T-helper 17 cell (primary cell): ENCODE measurements at regions not wholly inside any gene's neighbourhood (a gene's known extent, or its start where the extent isn't known, plus 50 kb on each side); places are given as distances from the start of the nearest gene placed in this dataset.
"Not testable (repeated sequence)": the region's sequence is repeated elsewhere in the genome, so short reads cannot be mapped to it uniquely, and the experiment has no call there.

Experiments
- ATAC-seq: fragments of 150-1000 bp; cut with Tn5 transposase; 2 replicates; pipeline ENCODE4 v1.10.0; 2021; ENCODE audit warnings: mild to moderate bottlenecking, moderate library complexity
- DNase-seq, 3 donors: peaks; one replicate each; pipeline versions ENCODE4 v3.0.0 to v3.0.0-alpha.2; 2020 to 2021
- H3K9me3 ChIP-seq: one replicate; pipeline ENCODE4 v1.7.0; 2013; ENCODE audit warnings: low read length, mild to moderate bottlenecking; ENCODE audit not compliant: control insufficient read depth, poor library complexity, severe bottlenecking
- H3K27ac Mint-ChIP-seq: one replicate; pipeline ENCODE4 v1.8.0; 2022; ENCODE audit warnings: mild to moderate bottlenecking, moderate library complexity, mixed read lengths
- H3K27me3 Mint-ChIP-seq: one replicate; pipeline ENCODE4 v1.8.0; 2022; ENCODE audit warnings: mixed read lengths
- H3K36me3 Mint-ChIP-seq: one replicate; pipeline ENCODE4 v1.8.0; 2022; ENCODE audit warnings: low read depth, mixed read lengths
- H3K4me1 Mint-ChIP-seq: one replicate; pipeline ENCODE4 v1.8.0; 2022; ENCODE audit warnings: mild to moderate bottlenecking, mixed read lengths
- H3K4me3 Mint-ChIP-seq: one replicate; pipeline ENCODE4 v1.8.0; 2022; ENCODE audit warnings: mild to moderate bottlenecking, moderate library complexity, mixed read lengths

DNA sequence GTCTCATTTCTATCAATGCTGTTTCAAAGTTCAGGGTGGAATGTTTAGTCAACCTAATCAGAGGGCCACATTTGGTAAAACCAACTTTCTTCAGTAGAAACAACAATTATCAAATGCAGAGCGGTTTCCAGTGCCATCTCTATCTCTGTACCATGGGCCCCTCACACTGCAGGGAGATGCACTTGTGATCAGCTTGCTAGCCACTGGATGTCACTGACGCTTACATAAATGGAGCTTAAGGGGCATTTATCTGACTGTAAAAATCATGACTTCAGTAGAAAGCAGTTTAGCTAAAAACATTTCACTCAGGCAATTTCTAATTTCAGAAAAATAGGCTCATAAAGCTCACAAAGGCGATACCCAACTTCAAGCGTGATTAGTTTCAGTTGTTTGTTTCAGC, 678.0 kb downstream of the ZEB2 start:
- Mint-ChIP-seq H3K27ac (no peak overlapping the region), H3K4me3 (no peak overlapping the region)

DNA sequence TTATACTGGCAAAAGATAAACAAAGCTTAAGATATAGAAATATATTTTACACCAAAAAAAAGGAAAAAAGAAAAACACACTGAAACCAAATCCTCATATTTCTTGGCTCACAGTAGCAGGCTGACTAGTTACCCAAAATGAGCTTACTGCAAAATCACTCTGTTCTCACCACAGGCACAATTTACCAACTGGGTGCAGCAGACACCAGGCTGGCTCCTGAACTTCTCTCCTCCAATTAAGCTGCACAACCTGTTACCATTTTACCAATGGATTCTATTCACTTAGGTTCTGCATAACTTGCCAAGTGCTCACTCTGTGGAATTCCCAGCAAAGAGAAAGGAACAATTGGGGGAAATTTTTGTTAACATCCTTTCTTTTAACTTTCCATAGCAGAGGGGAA, 679.3 kb downstream of the ZEB2 start:
- ATAC-seq (no peak), DNase-seq (no peak)
- Mint-ChIP-seq H3K36me3 (no peaks in the 10 kb centered on the region), H3K27me3 (peaks cover 35% of the 10 kb centered on the region), H3K4me1 (no peaks in the 10 kb centered on the region), H3K4me3 (no peak overlapping the region), H3K27ac (no peak overlapping the region)
- H3K9me3 ChIP-seq: no peaks in the 10 kb centered on the region

More for the DNA sequence above, 678.0 kb downstream of the ZEB2 start:
- H3K9me3 ChIP-seq: no peaks in the 10 kb centered on the region
- no peak for ATAC-seq
- no peak for DNase-seq
- no peaks in the 10 kb centered on the region for H3K4me1 Mint-ChIP-seq
- no peaks in the 10 kb centered on the region for H3K36me3 Mint-ChIP-seq
- H3K27me3 Mint-ChIP-seq: peaks cover 40% of the 10 kb centered on the region

DNA sequence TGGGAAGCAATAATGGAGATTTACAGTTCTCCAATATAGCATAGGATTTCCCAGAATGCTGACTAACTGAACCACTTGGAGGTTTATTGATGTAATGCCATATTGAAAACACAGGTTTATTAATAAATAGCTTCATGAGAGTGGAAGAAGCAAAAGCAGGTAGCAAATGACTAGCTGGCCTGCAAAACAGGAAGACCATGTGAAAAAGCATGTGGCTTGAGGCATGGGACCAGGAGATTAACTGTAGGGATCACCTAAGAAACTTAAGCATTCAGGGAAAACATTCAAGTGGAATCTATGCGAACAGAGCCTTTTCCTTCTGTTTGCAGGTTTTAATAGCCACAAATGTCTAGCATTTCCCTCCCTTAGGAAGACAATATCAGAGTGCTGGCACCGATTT, 679.7 kb downstream of the ZEB2 start:
- Mint-ChIP-seq H3K4me3 (no peak overlapping the region), H3K36me3 (no peaks in the 10 kb centered on the region), H3K27me3 (peaks cover 35% of the 10 kb centered on the region), H3K27ac (no peak overlapping the region), H3K4me1 (no peaks in the 10 kb centered on the region)
- DNase-seq (no peak), ATAC-seq (no peak)
- no peaks in the 10 kb centered on the region for H3K9me3 ChIP-seq

DNA sequence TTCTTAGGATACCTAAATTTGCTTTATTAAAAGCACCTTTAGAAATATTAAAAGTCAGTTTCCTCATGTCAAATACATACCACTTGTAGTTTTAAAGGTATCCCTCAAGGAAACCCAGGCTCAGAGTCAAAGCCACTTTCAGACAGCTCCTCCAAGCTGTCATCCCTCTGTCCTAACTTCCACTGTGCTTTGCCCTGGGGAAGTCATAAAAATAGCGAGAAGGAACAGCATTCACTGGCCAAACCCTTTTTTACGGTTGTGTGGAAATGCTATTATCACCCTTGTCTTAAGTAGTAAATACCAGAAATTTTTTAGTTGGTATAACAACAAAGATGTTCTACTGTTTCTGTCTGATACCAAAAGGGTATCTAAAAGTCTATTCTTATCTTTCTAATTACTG, 680.5 kb downstream of the ZEB2 start:
- H3K4me3 Mint-ChIP-seq: no peak overlapping the region
- H3K27ac Mint-ChIP-seq: no peak overlapping the region
- no peaks in the 10 kb centered on the region for H3K36me3 Mint-ChIP-seq
- DNase-seq: no peak
- ATAC-seq: no peak
- peaks cover 35% of the 10 kb centered on the region for H3K27me3 Mint-ChIP-seq
- H3K4me1 Mint-ChIP-seq: no peaks in the 10 kb centered on the region
- no peaks in the 10 kb centered on the region for H3K9me3 ChIP-seq

- not testable (repeated sequence) for H3K4me1 Mint-ChIP-seq, H3K9me3 ChIP-seq, H3K4me3 Mint-ChIP-seq, H3K27ac Mint-ChIP-seq, ATAC-seq, H3K36me3 Mint-ChIP-seq, DNase-seq
- H3K27me3 Mint-ChIP-seq: peaks cover 24% of the 10 kb centered on the region
Observed at GRCh38 chr2:143837055-143837454, 682.9 kb downstream of the ZEB2 start.

- ATAC-seq (no peak), DNase-seq (no peak)
- Mint-ChIP-seq H3K4me3 (no peak overlapping the region), H3K4me1 (no peaks in the 10 kb centered on the region), H3K27ac (no peak overlapping the region), H3K36me3 (no peaks in the 10 kb centered on the region), H3K27me3 (peaks cover 15% of the 10 kb centered on the region)
- no peaks in the 10 kb centered on the region for H3K9me3 ChIP-seq
Observed at GRCh38 chr2:143835481-143835880, 684.4 kb downstream of the ZEB2 start.

DNA sequence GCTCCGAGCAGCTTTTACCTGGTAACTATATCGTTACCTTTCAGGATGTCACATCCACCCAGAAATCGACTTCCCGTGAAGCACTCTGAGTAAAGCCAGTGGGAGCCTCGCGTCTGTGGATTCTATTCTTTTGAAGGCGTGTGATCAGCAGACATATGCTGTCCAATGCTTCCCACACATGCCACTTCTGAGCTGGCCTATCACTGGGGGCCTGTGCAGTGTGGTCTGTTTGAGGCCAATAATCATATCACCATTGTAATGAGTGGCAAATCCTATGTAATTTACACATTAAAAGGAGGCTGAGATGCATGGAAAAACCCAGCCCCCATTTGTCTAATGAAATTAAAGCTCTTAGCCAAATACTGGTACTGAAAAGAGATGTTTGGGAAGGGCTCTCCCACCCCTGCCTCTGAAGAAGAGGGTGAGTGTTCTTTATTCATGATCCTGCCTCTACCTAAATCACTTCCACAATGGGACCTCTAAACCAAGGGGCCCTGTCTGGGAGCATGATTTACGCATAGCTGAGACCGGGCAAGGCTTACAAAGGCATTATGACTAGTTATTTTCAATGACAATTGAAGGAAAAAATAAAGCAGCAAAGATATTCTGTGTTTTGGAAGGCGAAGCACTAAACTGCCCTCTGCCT, 686.8 kb downstream of the ZEB2 start:
- no peak for ATAC-seq
- no peaks in the 10 kb centered on the region for H3K36me3 Mint-ChIP-seq
- no peaks in the 10 kb centered on the region for H3K4me1 Mint-ChIP-seq
- peaks cover 13% of the 10 kb centered on the region for H3K27me3 Mint-ChIP-seq
- no peaks in the 10 kb centered on the region for H3K9me3 ChIP-seq
- DNase-seq: no peak
- H3K27ac Mint-ChIP-seq: no peak overlapping the region
- no peak overlapping the region for H3K4me3 Mint-ChIP-seq

DNA sequence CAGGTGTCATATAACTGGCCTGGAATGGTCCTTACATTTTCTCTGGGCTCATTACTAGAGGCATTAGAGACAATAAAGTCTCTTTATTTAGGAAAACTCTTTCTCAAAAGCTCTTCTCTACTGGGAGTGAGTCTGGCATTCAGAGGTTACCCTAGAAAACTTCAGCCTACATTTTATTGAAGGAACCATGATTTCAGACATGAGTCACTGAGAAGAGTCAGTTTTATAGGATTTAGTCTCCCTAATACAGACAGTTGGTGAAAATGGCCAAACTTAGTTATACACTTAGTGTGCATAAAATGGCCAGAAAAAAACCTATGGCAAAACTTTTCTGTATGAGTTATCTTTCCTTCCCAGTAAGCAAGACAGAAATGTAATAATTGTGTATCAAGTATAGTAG, 689.4 kb downstream of the ZEB2 start:
- no peak for ATAC-seq
- peaks cover 32% of the 10 kb centered on the region for H3K27me3 Mint-ChIP-seq
- H3K36me3 Mint-ChIP-seq: no peaks in the 10 kb centered on the region
- no peak for DNase-seq
- H3K9me3 ChIP-seq: no peaks in the 10 kb centered on the region
- no peaks in the 10 kb centered on the region for H3K4me1 Mint-ChIP-seq
- no peak overlapping the region for H3K4me3 Mint-ChIP-seq
- no peak overlapping the region for H3K27ac Mint-ChIP-seq

GRCh38 chr2:143828763-143829537, 691.0 kb downstream of the ZEB2 start:
- Mint-ChIP-seq H3K27me3 (peaks cover 35% of the 10 kb centered on the region), H3K4me1 (no peaks in the 10 kb centered on the region), H3K4me3 (no peak overlapping the region), H3K36me3 (no peaks in the 10 kb centered on the region), H3K27ac (no peak overlapping the region)
- DNase-seq (no peak), ATAC-seq (no peak)
- H3K9me3 ChIP-seq: no peaks in the 10 kb centered on the region

DNA sequence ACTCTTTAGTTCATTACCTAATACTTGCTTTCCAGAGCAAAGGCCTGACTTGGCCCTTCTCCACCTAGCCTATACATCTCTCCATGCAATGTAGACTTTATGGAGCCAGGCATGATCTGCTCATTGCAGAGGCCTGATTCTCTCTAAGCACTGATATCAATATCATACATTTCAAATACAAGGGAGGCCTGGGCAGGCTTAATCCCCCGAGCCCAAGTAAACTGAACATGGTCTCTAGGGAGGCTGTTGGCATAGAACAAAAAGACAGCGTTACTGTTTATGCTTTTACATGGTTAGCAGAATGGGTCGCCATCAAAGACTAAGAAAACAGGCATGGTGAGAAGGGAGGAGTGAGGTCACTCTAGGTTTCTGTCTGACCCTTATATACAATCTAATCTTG, 695.1 kb downstream of the ZEB2 start:
- Mint-ChIP-seq H3K4me1 (no peaks in the 10 kb centered on the region), H3K36me3 (no peaks in the 10 kb centered on the region), H3K4me3 (no peak overlapping the region), H3K27me3 (peaks cover 50% of the 10 kb centered on the region), H3K27ac (no peak overlapping the region)
- DNase-seq: no peak
- no peak for ATAC-seq
- H3K9me3 ChIP-seq: no peaks in the 10 kb centered on the region

GRCh38 chr2:143823876-143824275, 694.7 kb downstream of the ARHGAP15 start:
- Mint-ChIP-seq H3K27me3 (peaks cover 50% of the 10 kb centered on the region), H3K36me3 (no peaks in the 10 kb centered on the region), H3K27ac (no peak overlapping the region), H3K4me1 (no peaks in the 10 kb centered on the region), H3K4me3 (no peak overlapping the region)
- no peak for DNase-seq
- H3K9me3 ChIP-seq: no peaks in the 10 kb centered on the region
- no peak for ATAC-seq

GRCh38 chr2:143823296-143823695, 694.1 kb downstream of the ARHGAP15 start:
- no peak overlapping the region for H3K27ac Mint-ChIP-seq
- no peak overlapping the region for H3K4me3 Mint-ChIP-seq
- no peaks in the 10 kb centered on the region for H3K36me3 Mint-ChIP-seq
- ATAC-seq: no peak
- no peak for DNase-seq
- H3K27me3 Mint-ChIP-seq: peaks cover 50% of the 10 kb centered on the region
- no peaks in the 10 kb centered on the region for H3K9me3 ChIP-seq
- H3K4me1 Mint-ChIP-seq: no peaks in the 10 kb centered on the region

GRCh38 chr2:143822736-143823135, 693.5 kb downstream of the ARHGAP15 start:
- peaks cover 44% of the 10 kb centered on the region for H3K27me3 Mint-ChIP-seq
- no peak for DNase-seq
- H3K36me3 Mint-ChIP-seq: no peaks in the 10 kb centered on the region
- no peaks in the 10 kb centered on the region for H3K4me1 Mint-ChIP-seq
- H3K27ac Mint-ChIP-seq: no peak overlapping the region
- H3K4me3 Mint-ChIP-seq: no peak overlapping the region
- H3K9me3 ChIP-seq: no peaks in the 10 kb centered on the region
- no peak for ATAC-seq

GRCh38 chr2:143819764-143820163, 690.5 kb downstream of the ARHGAP15 start:
- H3K9me3 ChIP-seq: no peaks in the 10 kb centered on the region
- Mint-ChIP-seq H3K36me3 (no peaks in the 10 kb centered on the region), H3K4me1 (no peaks in the 10 kb centered on the region), H3K4me3 (no peak overlapping the region), H3K27me3 (peaks cover 26% of the 10 kb centered on the region), H3K27ac (no peak overlapping the region)
- no peak for DNase-seq
- no peak for ATAC-seq
